ENCODE measurements at regions not wholly inside any gene's neighbourhood (a gene's known extent, or its start where the extent isn't known, plus 50 kb on each side); places are given as distances from the start of the nearest gene placed in this dataset.

DNA sequence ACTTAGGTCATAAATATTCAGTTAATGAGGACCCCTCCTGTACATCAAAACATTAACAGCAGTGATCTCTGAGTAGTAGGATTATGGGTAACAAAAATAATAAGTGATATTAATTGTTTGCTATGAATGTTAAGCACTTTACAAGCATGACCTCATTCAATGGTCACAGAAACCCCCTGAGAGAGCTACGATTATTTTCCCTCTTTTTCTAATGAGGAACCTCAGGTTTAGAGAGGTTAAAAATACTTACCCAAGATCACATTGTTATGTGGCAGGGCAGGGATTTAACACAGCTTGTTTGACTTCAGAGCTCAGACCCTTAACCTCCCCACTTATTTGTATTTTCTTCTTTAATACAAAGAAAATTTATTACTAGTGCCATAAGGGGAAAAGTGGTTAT, 228.2 kb downstream of the TBL1XR1 start:
- peak; percentile 21 for DNase-seq

DNA sequence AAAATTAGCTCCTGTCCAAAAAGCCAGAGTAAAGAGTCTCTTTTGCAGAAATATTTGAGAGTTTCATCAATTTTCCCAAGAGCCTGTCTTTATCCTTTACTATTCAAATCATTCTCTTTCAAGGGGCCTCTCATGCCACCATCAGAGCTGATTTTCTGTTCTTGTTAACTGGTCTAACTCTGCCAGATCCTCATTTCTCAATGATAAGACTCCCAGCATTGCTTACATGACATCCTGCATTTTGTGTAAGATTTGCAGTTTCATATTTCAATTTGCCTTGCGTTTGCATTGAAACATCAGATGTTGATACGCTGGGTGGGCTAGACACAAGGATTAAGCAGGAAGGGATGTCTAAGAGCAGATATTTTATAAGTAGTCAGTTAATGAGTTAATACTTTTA, 228.7 kb downstream of the TBL1XR1 start:
- no peak for DNase-seq

DNA sequence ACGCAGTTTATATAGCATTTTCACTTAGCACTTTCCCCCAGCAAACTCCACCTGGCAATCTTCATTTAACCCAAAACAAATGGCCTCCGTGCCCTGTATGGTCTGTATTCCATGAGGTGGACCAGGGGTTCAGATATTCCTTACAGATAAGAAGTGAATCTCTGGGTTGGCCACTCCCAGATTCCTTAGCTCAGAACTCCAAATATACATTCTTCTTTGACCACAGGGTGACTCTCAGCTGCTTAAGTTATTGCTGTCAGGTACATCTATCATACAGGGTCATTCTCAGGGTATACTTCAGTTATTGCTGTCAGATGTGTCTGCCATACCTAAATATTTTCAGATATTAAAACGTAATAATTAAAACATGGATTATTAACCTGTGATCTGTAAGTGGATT, 229.8 kb downstream of the TBL1XR1 start:
- no peak for DNase-seq

DNA sequence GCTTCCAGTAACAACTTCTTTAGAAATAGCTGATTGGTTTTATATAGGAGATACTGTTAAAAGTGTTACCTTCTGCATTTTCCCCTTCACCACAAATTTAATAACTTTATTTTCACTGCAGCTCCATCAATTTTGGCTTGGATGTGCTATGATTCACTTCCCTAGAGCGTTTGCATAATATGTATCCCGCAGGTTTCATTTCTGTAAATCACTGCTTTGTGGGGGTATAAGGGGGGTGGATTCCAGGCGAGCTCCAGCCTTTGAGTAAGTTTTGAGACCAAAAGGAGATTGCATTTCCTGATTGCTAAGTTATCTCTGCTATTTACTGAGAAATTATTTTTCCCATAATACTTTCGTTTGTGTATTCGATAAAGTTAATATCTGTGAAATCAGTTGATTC, 232.6 kb downstream of the TBL1XR1 start:
- DNase-seq = no peak

DNA sequence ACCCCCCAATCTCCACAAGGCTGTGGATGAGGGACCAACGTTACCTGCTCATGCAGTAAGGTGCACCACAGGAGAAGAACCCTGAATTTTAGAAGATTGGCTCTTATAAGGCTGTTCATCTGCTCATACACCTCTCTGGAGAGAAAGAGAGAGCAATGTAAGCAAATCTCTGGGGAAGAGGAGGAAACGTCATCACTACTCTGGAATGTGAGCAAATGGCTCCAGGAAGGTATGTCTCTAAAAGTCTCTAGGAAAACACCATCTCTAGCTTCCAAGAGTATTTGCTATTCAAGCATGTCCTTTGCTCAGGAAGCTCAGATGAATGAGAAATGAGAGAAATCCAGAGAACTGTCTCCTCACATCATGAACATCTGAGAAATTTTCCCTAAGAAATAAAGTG, 235.4 kb downstream of the TBL1XR1 start:
- no peak for DNase-seq

DNA sequence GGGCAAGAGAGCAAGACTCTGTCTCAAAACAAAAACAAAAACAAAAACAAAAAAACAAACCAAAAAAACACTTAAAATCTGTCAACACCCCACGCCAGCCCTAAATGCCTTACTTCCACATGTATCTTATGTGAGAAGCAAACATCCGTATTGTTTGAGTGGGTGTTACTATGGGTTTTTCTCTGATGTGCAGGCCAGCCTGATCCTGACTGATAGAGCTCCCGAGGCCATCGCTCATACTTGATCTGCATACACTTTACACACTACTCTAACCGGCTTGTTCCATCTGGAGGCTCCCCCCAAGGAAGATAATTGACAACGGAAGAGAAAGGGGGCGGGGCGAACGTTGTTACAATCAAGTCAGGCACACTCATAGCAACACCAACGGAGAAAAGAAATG, 237.4 kb downstream of the TBL1XR1 start:
- DNase-seq = peak; percentile 32

DNA sequence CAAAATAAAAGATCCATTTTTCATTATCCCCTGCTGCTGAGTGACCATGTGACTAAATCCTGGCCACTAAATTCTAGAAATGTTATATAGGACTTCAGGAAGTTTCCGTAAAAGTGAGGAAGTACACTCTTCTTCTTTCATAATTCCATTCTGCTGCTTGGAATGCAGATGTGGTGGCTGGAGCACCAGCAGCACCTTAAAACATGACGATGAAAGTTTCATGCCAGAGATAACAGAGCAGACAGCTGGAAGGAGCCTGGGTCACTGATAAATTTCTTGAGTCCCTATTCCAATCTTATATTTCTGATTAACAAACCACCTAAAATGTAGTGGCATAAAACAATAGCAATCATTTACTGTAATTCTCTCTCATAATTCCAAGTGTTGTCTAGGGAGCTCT, 238.7 kb downstream of the TBL1XR1 start:
- DNase-seq = no peak

DNA sequence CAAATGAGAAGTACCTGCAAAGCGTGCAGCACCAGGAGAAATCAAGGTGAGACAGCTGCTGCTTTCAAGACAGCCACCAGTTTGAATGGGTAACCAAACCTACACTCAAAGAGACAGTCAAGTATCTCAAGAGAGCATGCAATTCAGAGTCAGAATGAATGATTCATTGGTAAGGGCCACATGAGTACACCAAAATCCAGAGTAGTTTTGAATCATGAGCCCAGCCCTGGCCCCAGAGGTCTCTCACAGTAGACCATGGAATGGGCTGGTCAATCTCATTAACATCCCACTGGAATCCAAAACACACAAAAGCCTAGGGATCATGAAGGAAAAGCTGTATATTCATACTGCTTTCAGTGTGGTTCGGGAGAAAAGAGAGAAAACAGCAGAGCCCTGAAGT, 242.8 kb downstream of the TBL1XR1 start:
- DNase-seq = no peak

DNA sequence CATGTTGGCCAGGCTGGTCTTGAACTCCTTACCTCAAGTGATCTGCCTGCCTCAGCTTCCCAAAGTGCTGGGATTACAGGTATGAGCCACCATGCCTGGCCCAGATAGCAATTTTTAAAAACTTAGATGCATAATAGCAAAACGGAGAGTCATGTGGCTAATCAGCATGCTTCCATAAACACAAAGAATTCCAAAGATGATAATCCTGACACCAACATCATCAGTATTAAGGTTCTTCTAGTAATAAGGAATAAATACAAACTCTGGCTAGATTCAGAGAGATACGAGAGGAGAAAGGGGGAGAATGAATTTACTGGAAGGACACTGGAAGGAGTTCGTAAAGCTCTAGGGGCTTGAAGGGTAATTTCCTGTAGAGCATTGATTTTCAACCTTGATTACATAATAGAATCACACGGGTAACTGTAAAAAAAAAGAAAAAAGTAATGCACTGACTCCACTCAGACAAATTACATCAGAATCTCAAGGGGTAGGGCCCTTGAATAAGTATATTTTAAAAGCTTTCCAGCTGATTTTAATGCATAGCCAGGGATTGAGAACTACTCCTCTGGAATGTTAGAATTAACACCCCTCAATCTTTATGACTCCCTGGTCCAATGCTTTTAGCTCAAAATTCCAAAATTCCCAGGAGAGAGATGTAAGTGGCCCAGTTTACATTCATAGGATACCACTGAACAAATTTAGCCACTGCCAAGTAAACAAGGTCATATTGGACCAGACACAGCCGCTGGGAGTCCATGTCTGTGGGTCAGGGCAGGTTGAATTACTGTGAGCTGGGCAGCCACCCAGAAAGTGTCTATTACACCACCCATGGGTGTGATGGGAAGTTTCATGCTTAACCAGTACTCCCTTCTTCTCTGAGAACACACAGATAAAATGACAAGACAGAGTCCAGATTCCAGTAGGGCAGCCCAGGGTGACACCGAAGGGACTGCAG, 243.9 kb downstream of the TBL1XR1 start:
- no peak for DNase-seq

DNA sequence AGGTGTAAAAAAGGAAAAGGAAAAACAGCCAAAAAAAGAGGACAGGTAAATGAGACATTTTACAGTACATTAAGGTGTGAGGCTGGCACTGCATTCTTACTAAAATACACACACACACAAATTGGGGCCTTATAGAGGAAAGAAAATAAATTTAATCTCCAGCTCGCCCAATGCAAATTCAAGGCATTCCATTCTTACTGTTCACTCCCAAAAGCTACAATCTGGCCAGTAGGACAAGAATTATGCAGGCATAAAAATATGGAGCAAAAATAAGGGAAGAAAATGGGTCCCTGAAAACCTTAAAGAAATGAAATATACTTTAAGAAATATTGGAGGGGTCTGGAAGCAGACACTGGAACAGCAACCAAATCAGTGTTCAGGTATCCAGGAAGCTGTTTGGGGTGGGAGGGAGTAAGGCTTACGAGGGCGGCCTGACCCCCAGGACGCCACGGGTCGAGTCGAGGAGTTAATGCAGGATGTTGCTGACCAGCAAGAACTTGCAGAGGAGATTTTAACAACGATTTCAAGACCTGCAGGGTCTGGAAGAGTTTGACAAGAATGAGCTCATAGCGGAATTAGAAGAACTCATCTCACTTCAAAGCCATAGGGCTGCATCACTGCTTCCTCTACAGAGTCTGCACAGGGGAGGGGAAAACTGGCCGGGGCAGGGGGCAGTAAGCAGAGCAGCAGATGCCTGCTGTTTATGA, 245.5 kb downstream of the TBL1XR1 start:
- DNase-seq = no peak

DNA sequence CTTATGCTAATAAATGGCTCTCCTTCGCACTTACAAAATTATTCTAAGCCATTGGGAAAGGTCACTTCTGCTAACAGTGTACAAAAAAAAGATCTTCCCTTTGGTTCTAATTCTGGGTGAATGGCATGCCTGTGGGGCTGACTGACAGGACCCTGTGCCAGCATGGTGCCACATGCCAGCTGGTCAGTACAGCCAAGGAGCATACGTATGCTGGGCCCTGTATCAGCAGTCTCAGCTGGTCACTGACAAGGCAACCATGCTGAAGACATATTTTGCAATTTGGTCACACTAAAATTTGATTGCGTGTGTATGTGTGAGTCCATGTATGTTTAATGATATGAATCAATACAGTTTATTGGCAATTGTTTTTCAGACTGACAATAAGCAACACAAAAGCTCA, 246.1 kb downstream of the TBL1XR1 start:
- DNase-seq = no peak

DNA sequence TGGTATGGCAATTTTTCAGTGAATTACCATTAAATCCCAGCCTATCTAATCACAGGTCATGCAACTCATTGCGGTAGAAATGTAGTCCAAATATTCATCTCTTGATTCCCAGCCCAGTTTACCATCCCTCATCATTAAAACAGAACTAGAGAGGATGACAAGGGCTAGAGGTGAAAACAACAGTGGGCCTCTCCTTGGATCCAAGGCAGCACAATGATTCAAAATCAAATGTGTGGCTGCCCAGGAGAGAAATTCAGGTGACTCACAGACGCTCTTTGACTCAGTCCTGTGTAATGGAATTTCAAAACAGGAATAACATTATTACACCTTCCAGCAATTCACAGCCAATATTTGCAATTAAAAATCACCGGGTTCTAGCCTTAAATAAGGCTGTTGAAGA, 246.5 kb downstream of the TBL1XR1 start:
- no peak for DNase-seq

DNA sequence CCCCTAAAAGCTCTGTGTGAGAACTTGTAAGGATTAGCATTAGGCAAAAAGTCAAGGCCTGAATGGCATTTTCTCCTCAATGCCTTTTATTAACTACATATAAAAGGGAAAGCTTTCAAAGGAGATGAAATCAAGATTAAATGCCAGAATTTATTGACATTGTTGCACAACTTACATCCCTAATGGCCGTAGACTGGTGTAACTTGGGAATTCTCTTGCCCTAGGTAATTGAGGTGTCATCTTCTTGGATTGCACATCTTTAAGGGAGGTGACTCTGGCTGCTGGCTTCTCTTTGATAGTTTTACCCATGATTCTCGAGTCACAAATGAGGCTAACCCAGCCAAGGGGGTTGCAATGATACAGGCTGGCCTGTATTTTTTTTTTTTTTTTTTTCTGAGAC, 249.1 kb downstream of the TBL1XR1 start:
- DNase-seq = no peak

DNA sequence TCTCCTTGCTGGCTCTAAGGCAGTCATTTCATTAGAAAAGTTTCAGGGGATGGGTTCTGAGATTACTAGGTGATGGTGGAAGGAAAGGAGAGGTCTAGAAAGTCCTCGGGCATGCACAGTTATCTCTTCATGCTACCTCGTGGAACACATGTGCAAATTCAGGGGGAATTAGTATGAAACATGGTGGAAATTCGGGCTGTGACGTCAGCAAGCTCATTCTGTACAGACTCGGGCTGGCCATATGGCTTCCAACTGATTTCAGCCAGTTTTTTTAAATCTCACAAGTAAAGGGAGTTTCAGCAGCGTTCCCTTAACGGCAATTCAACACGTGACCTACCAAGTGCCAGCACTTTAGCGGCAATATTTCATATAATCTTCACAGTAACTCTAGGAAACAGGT, 251.1 kb downstream of the TBL1XR1 start:
- no peak for DNase-seq

DNA sequence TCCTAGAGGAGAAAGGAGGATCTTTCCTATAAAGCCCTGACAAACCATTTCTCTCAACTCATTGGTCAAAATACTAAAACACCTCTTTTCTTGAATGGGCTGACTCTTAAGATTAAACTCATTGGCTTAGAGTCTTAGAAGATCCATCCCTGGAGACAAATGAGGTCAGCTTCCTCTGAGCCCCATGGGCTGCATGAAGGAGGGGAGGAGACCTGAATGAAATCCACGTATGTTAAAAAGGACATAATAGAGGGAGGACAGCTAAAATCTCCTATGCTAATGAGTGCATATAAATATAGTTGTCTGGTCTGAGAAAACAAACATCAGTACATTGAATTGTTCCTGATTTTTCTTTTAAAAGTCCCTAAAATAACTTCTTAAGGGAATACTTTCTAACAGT, 255.0 kb downstream of the TBL1XR1 start:
- DNase-seq = no peak

DNA sequence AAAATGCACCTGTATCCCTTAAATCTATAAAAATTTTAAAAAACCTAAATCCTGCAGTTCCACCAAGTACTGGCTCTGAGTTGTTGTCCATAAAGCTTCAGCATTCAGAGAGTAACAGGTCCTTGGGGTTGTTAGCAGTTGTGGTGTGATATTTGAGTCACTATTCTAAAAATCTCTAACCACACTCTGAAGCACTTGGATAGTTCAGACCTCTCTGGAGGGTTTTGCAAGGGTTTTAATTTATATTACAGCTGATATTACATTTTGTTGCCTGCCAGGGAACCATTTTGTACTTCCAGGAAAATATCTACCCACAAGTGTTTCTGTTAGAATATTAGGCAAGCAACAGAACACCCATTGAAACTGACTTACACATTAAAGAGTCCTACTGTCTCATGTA, 255.6 kb downstream of the TBL1XR1 start:
- peak; percentile 3 for DNase-seq

DNA sequence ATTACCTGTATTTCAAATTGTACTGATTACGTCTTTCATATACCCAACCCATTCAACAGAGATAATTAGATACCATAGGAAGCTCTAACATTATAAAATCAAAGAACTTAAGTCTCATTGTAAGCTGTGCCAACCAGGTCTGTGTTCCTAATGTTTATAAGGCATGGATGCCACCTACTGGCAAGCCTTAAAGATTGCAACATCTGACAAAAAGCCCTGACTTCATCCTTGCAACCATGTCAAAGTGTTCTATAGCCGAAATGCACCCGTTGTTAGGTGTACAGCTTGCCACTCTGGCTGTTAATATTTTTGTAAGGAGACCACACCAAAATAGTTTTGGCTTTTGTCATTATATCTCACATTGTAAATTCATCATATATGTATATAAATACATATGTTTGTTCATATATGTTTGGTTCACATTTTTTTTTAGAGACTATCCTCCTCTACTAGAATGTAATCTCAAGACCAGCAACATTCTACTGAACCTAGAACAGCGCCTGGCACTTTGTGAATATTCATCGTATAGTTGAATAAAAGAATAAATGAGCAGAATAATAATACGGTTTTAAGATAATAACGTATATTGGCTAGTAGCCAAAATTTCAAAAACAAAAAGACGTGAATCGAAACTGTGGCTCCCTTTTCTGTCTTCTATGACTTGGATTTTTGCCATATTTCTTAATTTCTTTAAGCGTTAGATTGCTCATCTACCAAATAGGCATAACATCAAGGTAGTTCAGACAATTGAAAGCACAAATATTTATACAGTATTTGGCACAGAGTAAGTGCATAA, 258.1 kb downstream of the TBL1XR1 start:
- DNase-seq = peak; percentile 79

DNA sequence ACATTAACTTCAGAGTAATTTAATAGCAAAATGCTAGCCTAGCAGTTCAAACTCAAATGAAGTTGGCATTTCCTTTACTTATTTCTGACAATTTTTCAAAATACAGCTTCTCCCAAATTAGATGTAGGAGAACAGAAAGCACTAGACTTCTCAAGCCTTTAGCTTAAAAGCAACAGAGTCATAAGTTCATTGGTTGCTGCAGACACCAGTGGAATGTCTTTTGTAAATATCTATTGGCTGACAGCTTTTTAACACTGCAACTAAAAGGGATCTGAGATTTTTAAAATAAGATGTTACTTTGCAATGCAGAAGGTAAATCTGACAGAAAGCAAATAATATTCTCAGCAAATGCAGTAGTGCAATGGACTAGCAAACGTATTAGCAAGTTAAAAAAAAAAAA, 259.3 kb downstream of the TBL1XR1 start:
- DNase-seq = no peak

DNA sequence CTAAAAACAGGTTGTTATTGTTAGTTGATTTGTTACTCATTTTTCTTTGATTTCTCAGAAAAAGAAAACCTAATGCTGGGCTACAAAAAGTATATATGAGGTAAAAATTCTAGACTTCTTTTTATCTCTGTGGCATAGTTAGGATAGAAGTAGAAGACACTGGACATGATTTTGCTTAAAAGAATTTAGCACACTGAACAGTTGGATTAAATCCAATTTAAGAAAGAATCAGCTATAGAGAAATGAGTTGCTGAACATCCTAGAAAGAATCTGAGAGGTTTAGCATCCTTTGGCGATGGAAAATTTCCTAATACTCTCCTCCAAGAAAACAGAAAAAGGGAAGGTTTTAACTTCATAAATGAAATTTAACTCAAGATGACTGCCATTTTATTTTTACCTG, 259.7 kb downstream of the TBL1XR1 start:
- DNase-seq = no peak

DNA sequence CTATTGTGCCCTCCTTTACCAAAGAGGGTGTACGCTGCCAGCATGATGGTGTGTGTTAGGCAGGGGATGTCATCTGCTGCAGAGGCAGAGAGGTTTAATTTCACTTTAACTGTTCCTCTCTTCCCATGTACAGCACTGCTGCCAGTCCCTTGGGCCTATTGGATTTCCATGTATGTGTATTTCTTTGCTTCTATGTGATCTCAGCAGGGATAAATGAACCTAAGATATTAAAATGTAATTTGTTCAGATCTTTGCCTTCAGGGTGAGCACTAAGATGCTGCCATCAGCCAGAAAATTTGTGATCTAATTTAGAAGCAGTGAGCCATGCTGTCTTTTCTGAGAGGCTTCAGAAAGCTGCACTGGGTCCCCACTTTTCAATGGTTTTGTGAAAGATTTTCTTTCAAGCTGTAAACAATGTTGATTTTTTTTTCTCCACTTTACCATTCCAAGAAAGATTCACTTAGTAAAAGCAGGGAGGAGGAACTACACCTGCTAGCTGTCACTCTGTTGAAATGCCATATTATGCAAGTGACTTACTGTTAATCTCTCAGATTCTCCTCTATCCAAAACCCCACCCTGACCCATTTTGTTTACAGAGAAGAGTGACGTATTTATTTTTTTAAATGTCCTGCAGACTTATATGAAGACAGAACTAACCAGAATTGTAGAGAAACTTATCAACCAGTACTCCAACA, 261.9 kb downstream of the TBL1XR1 start:
- DNase-seq = no peak

DNA sequence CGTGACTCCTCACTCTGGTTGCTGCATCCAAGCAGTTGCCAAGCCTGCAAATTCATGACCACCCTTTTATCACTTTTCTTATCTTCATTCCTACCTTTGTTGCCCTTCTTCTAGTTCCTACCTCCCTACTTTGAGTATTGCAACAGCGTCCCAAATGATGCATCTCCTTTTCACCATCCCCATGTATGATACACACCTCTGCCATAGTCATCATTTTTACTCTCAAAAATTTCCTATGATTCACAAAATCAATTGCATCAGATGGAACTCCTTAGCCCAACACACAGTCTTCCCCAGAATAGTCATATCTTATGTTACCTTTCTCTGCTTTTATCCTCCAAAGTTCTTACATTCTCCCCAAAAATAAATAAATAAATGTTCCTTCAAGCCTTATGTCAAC, 262.6 kb downstream of the TBL1XR1 start:
- no peak for DNase-seq

DNA sequence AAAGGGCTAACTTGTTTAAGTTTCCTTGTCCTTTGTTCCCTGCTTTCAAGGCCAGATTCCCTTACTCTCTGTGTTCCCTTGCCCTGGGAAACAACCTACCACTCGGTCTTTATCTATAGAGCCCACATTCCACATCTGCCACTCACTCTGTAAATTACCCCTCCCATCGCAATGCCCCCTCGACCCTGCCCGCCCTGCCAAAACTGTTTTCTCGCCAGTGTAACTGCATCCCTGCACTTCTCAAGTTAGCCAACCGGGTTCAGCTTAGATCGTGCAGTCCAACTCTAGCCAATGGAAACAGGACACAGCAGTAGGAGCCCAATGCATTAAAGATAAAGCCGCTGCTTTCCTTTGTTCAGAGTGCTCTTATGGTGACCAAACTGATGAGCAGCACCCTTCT, 263.6 kb downstream of the TBL1XR1 start:
- DNase-seq = no peak

DNA sequence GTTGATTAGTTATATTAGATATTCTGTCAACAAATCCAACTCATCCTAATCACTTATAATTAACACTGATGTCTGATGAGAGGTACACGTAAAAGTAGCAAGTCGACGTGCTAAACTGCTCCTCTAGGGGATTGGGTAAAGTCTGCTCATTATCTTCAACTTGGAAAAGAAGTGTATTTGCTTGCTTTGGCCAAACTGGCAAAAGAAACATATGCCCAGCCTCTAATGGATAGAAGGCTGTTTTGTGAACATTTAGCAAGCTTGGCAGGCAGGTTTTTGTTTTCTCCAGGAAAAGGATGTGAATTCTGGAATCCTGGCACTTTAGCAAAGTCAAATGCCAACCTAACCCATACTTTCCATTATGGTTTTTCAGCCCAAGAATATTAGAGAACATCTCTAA, 264.8 kb downstream of the TBL1XR1 start:
- no peak for DNase-seq

Measured in OCI-M1 (cell line).